ENCODE measurements at regions not wholly inside any gene's neighbourhood (a gene's known extent, or its start where the extent isn't known, plus 50 kb on each side); places are given as distances from the start of the nearest gene placed in this dataset.
"Not testable (repeated sequence)": the region's sequence is repeated elsewhere in the genome, so short reads cannot be mapped to it uniquely, and the experiment has no call there.

DNA sequence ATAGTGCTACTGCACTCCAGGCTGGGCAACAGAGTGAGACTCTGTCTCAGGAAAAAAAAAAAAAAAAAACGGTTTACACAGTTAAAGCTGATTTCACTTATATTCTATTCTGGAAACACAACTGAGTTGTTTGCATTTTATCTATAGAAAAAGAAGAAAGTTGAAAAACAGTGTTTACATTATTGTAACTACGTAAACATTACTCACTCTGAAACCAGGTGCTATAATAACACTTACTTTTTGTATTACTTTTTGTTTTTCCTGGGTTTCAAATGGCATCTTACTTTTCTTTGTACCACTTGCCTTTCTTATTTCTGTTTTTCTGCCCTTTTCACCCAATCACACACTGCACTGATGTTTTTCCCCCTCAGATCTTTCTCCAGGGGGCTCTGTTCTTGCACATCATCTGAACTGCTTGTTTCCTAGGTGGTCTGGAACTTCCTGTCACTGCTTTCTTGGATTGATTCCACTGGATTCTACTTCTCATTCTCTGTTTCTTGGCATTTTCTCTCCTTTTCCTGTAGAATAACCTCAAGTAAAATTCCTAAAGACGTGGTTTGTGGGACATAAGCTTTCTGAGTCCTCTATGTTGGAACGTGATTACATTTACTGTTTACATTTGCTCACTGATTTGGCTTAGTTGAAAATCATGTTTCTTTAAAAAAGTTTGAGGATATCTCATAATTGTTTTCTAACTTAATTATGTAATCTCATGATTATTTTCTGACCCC lies 142.1 kb downstream of the HS3ST3B1 start:
- Mint-ChIP-seq H3K4me3 (no peak overlapping the region), H3K27ac (no peak overlapping the region), H3K27me3 (no peaks in the 10 kb centered on the region), H3K4me1 (peaks cover 12 to 23% (median 23%) of the 10 kb centered on the region in 3 donors), H3K9me3 (peaks cover 0 to 3% (median 0%) of the 10 kb centered on the region in 7 donors), H3K36me3 (no peaks in the 10 kb centered on the region)
- DNase-seq (no peak), ATAC-seq (ENCODE audit: low read depth in 2 of 2) (no peak)

DNA sequence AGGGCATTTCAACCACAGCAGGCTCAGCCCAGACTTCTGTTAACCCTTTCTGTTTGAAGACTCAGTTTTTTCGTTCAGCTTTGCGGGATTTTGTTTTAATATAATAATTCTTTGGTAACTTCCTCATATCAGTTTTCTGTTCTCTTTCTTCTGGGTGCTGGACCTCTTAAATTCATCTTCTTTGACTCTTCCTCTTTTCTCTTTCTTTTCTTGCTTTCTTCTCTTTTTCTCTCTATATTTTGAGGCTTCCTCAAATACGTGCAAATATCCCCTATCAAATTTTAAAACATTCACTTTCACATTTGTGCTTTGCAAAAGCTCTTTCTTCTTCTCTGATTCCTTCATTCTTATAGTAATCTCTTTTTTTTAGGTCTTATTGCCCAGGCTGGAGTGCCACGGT lies 136.3 kb downstream of the HS3ST3B1 start:
- peak; percentile 42 for DNase-seq
- Mint-ChIP-seq H3K27me3 (no peaks in the 10 kb centered on the region), H3K9me3 (peaks cover 0 to 2% (median 0%) of the 10 kb centered on the region in 7 donors), H3K36me3 (no peaks in the 10 kb centered on the region), H3K4me3 (peak overlapping the region; percentile 1 to 77 (median 50)), H3K27ac (peak overlapping the region; percentile 0 to 81 (median 52)), H3K4me1 (peaks cover 26 to 35% (median 31%) of the 10 kb centered on the region in 3 donors)
- peak; percentile 62 to 63 for ATAC-seq (ENCODE audit: low read depth in 2 of 2)

DNA sequence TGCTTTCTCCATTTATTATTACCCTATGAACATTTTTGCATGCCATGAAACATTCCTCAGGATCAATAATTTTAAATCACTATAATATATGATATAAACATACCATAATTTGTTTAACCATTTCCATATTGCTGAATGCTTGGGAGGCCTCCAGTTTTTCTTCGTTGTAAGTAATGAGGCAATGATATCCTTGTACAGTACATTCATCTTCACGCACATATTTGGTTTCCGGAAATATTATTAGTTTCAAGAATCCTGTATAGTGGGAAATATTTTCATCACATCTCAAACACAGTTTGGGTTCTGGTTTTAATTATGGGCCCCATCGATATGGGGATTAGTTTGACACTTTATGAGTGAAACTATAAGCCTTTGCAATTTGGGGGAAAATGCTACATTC lies 135.4 kb downstream of the HS3ST3B1 start:
- ATAC-seq (ENCODE audit: low read depth in 2 of 2) (no peak), DNase-seq (no peak)
- Mint-ChIP-seq H3K27me3 (no peaks in the 10 kb centered on the region), H3K27ac (peak overlapping the region in 1 of 6 donors; percentile 53), H3K9me3 (peaks cover 0 to 2% (median 0%) of the 10 kb centered on the region in 7 donors), H3K4me1 (peaks cover 26 to 35% (median 31%) of the 10 kb centered on the region in 3 donors), H3K4me3 (no peak overlapping the region), H3K36me3 (no peaks in the 10 kb centered on the region)

GRCh38 chr17:14434506-14434905 lies 133.6 kb downstream of the HS3ST3B1 start:
- Mint-ChIP-seq H3K4me3 (peak overlapping the region in 4 of 8 donors; percentile 5 to 57 (median 24)), H3K9me3 (peaks cover 0 to 2% (median 0%) of the 10 kb centered on the region in 7 donors), H3K27ac (peak overlapping the region in 3 of 6 donors; percentile 23 to 88 (median 81)), H3K4me1 (peaks cover 28 to 43% (median 36%) of the 10 kb centered on the region in 3 donors), H3K27me3 (no peaks in the 10 kb centered on the region), H3K36me3 (no peaks in the 10 kb centered on the region)
- ATAC-seq (ENCODE audit: low read depth in 2 of 2) (peak; percentile 89 to 90), DNase-seq (peak; percentile 43)

- peaks cover 47 to 57% (median 55%) of the 10 kb centered on the region in 3 donors for H3K4me1 Mint-ChIP-seq
- ATAC-seq (ENCODE audit: low read depth in 2 of 2), result no peak
These were observed 131.2 kb downstream of the HS3ST3B1 start for GRCh38 chr17:14432079-14432478.

DNA sequence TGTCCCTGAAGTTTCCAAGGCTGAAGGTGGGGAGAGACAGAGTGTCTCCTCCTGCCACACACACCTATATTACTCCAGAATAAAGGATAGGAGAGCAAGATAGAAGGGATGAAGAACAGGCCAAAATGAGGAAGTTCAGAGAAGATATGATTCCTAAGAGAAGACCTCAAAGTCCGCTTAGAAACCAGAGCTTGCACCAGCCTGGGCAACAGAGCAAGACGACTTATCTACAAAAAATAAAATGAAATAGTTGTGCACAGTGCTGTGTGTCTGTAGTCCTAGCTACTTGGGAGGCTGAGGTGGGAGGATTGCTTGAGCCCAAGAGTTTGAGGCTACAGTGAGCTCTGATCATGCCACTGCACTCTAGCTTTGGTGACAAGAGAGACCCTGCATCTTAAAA lies 128.2 kb downstream of the HS3ST3B1 start:
- Mint-ChIP-seq H3K4me3 (peak overlapping the region; percentile 70 to 89 (median 84)), H3K36me3 (no peaks in the 10 kb centered on the region), H3K4me1 (peaks cover 50 to 51% (median 50%) of the 10 kb centered on the region in 3 donors), H3K27ac (peak overlapping the region; percentile 75 to 97 (median 93)), H3K27me3 (no peaks in the 10 kb centered on the region), H3K9me3 (peaks cover 0 to 4% (median under 1%) of the 10 kb centered on the region in 7 donors)
- ATAC-seq (ENCODE audit: low read depth in 2 of 2) (peak; percentile 16 to 28), DNase-seq (peak; percentile 39)

More at GRCh38 chr17:14432079-14432478, 131.2 kb downstream of the HS3ST3B1 start:
- H3K36me3 Mint-ChIP-seq, result no peaks in the 10 kb centered on the region
- no peak overlapping the region for H3K27ac Mint-ChIP-seq
- H3K4me3 Mint-ChIP-seq, result no peak overlapping the region
- no peaks in the 10 kb centered on the region for H3K27me3 Mint-ChIP-seq
- H3K9me3 Mint-ChIP-seq, result peaks cover 0 to 2% (median 0%) of the 10 kb centered on the region in 7 donors
- no peak for DNase-seq

GRCh38 chr17:14428648-14429029 lies 127.8 kb downstream of the HS3ST3B1 start:
- peak; percentile 65 for DNase-seq
- Mint-ChIP-seq H3K4me3 (peak overlapping the region; percentile 70 to 89 (median 84)), H3K36me3 (no peaks in the 10 kb centered on the region), H3K27me3 (no peaks in the 10 kb centered on the region), H3K4me1 (peaks cover 45 to 48% (median 46%) of the 10 kb centered on the region in 3 donors), H3K27ac (peak overlapping the region; percentile 75 to 97 (median 93)), H3K9me3 (peaks cover 0 to 4% (median 0%) of the 10 kb centered on the region in 7 donors)
- peak; percentile 78 to 79 for ATAC-seq (ENCODE audit: low read depth in 2 of 2)

DNA sequence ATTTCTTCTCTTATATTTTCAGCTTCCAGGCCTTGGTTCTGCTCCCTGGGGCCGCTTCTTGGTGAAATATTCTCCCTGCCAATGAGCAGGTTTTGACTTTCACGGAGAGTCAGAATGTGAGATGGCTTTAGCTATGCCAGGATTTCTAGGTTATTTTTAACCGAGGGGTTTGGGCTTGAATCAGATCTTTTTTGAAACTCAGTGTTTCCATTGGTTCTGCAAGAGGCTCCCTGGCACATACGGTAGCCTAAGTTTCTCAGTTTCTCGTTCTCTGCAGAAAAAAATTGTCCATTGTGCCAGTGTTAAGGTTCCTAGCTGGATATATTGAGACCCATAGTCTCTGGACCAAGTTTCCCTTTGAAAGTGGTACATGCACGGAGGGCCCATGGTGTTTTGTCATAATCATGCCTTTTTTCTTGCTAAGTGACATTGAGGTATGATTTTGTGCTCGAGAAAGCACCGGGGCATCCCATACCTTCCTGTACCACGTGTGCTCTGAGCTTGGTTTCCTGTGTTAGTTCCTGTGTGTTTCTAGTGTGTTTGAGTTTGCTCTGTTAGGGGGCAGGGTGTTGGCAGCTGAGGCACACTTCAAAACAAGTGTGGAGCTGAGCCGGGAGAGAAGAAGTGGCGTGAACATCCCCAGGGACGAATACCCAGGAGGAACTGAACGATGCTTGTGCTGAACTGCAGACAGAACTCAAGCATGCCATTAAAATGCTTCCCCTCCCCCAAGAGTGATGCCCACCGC lies 127.2 kb downstream of the HS3ST3B1 start:
- DNase-seq, result peak; percentile 72
- Mint-ChIP-seq H3K27ac (peak overlapping the region in 5 of 6 donors; percentile 90 to 97 (median 94)), H3K9me3 (peaks cover 0 to 4% (median 0%) of the 10 kb centered on the region in 7 donors), H3K4me1 (peaks cover 45 to 50% (median 45%) of the 10 kb centered on the region in 3 donors), H3K4me3 (peak overlapping the region; percentile 70 to 89 (median 84)), H3K27me3 (no peaks in the 10 kb centered on the region), H3K36me3 (no peaks in the 10 kb centered on the region)
- ATAC-seq (ENCODE audit: low read depth in 2 of 2), result peak; percentile 95

- peaks cover 22 to 39% (median 26%) of the 10 kb centered on the region in 3 donors for H3K4me1 Mint-ChIP-seq
- H3K27me3 Mint-ChIP-seq; H3K4me3 Mint-ChIP-seq; H3K36me3 Mint-ChIP-seq; DNase-seq; H3K9me3 Mint-ChIP-seq; H3K27ac Mint-ChIP-seq; ATAC-seq (ENCODE audit: low read depth in 2 of 2): not testable (repeated sequence)
These were observed 122.3 kb downstream of the HS3ST3B1 start for GRCh38 chr17:14423156-14423555.

- peak overlapping the region in 1 of 6 donors; percentile 43 for H3K27ac Mint-ChIP-seq
- DNase-seq, result no peak
- no peak overlapping the region for H3K4me3 Mint-ChIP-seq
- peaks cover 0 to 9% of the 10 kb centered on the region in 2 donors for H3K36me3 Mint-ChIP-seq
- peaks cover 0 to 21% (median 8%) of the 10 kb centered on the region in 7 donors for H3K9me3 Mint-ChIP-seq
- peaks cover 0 to 6% (median 3%) of the 10 kb centered on the region in 3 donors for H3K4me1 Mint-ChIP-seq
- ATAC-seq (ENCODE audit: low read depth in 2 of 2), result no peak
- H3K27me3 Mint-ChIP-seq, result no peaks in the 10 kb centered on the region
These were observed 116.5 kb downstream of the HS3ST3B1 start for GRCh38 chr17:14417336-14417735.

DNA sequence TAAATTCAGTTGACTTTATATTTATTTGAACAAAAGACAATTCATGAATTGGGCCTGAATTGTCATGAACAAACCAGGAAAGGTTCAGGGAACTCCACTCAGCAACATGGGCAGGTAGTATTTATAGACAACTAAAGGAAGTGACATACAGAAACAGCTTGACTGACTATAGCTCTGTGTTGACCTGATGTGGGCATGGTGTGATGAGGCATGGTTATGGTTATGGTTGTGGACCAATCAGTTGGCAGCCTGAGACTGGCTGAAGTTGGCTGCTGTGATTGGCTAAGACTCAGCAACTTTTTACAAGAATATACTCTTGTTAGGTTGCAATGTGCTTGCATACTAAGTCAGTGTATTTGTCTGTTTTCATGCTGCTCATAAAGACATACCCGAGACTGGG lies 108.4 kb downstream of the HS3ST3B1 start:
- Mint-ChIP-seq H3K4me3 (no peak overlapping the region), H3K9me3 (peaks cover 0 to 7% (median 3%) of the 10 kb centered on the region in 7 donors), H3K36me3 (peaks cover 0 to 5% of the 10 kb centered on the region in 2 donors), H3K27me3 (no peaks in the 10 kb centered on the region), H3K27ac (peak overlapping the region in 1 of 6 donors; percentile 4), H3K4me1 (no peaks in the 10 kb centered on the region)
- DNase-seq (no peak), ATAC-seq (ENCODE audit: low read depth in 2 of 2) (no peak)

- ATAC-seq (ENCODE audit: low read depth in 2 of 2) (no peak), DNase-seq (no peak)
- H3K27me3 Mint-ChIP-seq, result no peaks in the 10 kb centered on the region
- H3K36me3 Mint-ChIP-seq, result peaks cover 6 to 9% of the 10 kb centered on the region in 2 donors
- H3K4me1 Mint-ChIP-seq, result peaks cover 4 to 8% (median 7%) of the 10 kb centered on the region in 3 donors
- peak overlapping the region in 1 of 6 donors; percentile 15 for H3K27ac Mint-ChIP-seq
- peaks cover 2 to 8% (median 5%) of the 10 kb centered on the region in 7 donors for H3K9me3 Mint-ChIP-seq
- H3K4me3 Mint-ChIP-seq, result no peak overlapping the region
These were observed 106.7 kb downstream of the HS3ST3B1 start for GRCh38 chr17:14407541-14407940.

GRCh38 chr17:14405189-14405588 lies 104.3 kb downstream of the HS3ST3B1 start:
- DNase-seq, result no peak
- Mint-ChIP-seq H3K36me3 (peaks cover 15 to 16% of the 10 kb centered on the region in 2 donors), H3K27me3 (peaks cover 0 to 8% (median 0%) of the 10 kb centered on the region in 3 donors), H3K4me3 (no peak overlapping the region), H3K9me3 (peaks cover 3 to 15% (median 9%) of the 10 kb centered on the region in 7 donors), H3K27ac (no peak overlapping the region), H3K4me1 (peaks cover 4 to 8% (median 7%) of the 10 kb centered on the region in 3 donors)
- no peak for ATAC-seq (ENCODE audit: low read depth in 2 of 2)
